ENCODE measurements at regions not wholly inside any gene's neighbourhood (a gene's known extent, or its start where the extent isn't known, plus 50 kb on each side); places are given as distances from the start of the nearest gene placed in this dataset.

DNA sequence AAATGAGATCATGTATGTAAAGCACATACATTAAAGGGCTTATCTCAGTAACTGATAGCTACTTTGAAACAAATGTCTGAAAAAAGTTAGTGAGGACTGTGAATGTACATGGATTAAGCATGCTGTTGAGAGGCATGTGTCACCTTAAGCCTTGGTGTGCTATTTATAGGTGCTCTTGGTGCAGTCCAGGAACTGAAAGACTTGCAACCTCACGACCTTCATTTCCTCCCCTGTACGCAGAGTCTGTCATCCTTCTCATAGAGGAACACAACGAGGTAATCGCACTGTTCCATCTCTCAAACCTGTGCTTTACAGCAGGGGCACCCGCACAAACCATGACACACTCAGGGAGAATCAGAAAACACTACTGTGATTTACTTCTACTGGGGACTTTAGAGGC is 65.6 kb downstream of the UFM1 start:
- peaks cover 0 to 6% (median 3%) of the 10 kb centered on the region in 3 donors for H3K4me1 ChIP-seq (ENCODE audit: control insufficient read depth in 3 of 3, insufficient read depth in 3 of 3, low read length in 3 of 3)
- no peak overlapping the region for H3K27ac ChIP-seq (ENCODE audit: low read depth, low read length)
- H3K9ac ChIP-seq (ENCODE audit: low read depth in 1 of 3, low read length in 3 of 3) = no peak overlapping the region
- H3K4me3 ChIP-seq (ENCODE audit: low read length in 3 of 3) = peak overlapping the region in 1 of 3 donors; percentile 5
- no peaks in the 10 kb centered on the region for H3K27me3 ChIP-seq (ENCODE audit: control insufficient read depth in 3 of 3, insufficient read depth in 3 of 3, low read length in 3 of 3)
- H3K36me3 ChIP-seq (ENCODE audit: control insufficient read depth in 3 of 3, insufficient read depth in 3 of 3, low read length in 3 of 3) = no peaks in the 10 kb centered on the region
- H3K9me3 ChIP-seq (ENCODE audit: control insufficient read depth in 3 of 3, low read length in 3 of 3) = no peaks in the 10 kb centered on the region

- no peak overlapping the region for H3K27ac ChIP-seq (ENCODE audit: low read depth, low read length)
- no peaks in the 10 kb centered on the region for H3K27me3 ChIP-seq (ENCODE audit: control insufficient read depth in 3 of 3, insufficient read depth in 3 of 3, low read length in 3 of 3)
- H3K9me3 ChIP-seq (ENCODE audit: control insufficient read depth in 3 of 3, low read length in 3 of 3) = no peaks in the 10 kb centered on the region
- H3K36me3 ChIP-seq (ENCODE audit: control insufficient read depth in 3 of 3, insufficient read depth in 3 of 3, low read length in 3 of 3) = no peaks in the 10 kb centered on the region
- no peak overlapping the region for H3K9ac ChIP-seq (ENCODE audit: low read depth in 1 of 3, low read length in 3 of 3)
- H3K4me3 ChIP-seq (ENCODE audit: low read length in 3 of 3) = no peak overlapping the region
- H3K4me1 ChIP-seq (ENCODE audit: control insufficient read depth in 3 of 3, insufficient read depth in 3 of 3, low read length in 3 of 3) = peaks cover 0 to 6% (median 3%) of the 10 kb centered on the region in 3 donors
These were observed 67.6 kb downstream of the UFM1 start for GRCh38 chr13:38417241-38417640.

- no peak overlapping the region for H3K9ac ChIP-seq (ENCODE audit: low read depth in 1 of 3, low read length in 3 of 3)
- H3K27me3 ChIP-seq (ENCODE audit: control insufficient read depth in 3 of 3, insufficient read depth in 3 of 3, low read length in 3 of 3) = no peaks in the 10 kb centered on the region
- H3K4me3 ChIP-seq (ENCODE audit: low read length in 3 of 3) = no peak overlapping the region
- no peaks in the 10 kb centered on the region for H3K9me3 ChIP-seq (ENCODE audit: control insufficient read depth in 3 of 3, low read length in 3 of 3)
- no peaks in the 10 kb centered on the region for H3K36me3 ChIP-seq (ENCODE audit: control insufficient read depth in 3 of 3, insufficient read depth in 3 of 3, low read length in 3 of 3)
- no peak overlapping the region for H3K27ac ChIP-seq (ENCODE audit: low read depth, low read length)
- peaks cover 0 to 6% (median 3%) of the 10 kb centered on the region in 3 donors for H3K4me1 ChIP-seq (ENCODE audit: control insufficient read depth in 3 of 3, insufficient read depth in 3 of 3, low read length in 3 of 3)
These were observed 68.1 kb downstream of the UFM1 start for GRCh38 chr13:38417727-38418126.

DNA sequence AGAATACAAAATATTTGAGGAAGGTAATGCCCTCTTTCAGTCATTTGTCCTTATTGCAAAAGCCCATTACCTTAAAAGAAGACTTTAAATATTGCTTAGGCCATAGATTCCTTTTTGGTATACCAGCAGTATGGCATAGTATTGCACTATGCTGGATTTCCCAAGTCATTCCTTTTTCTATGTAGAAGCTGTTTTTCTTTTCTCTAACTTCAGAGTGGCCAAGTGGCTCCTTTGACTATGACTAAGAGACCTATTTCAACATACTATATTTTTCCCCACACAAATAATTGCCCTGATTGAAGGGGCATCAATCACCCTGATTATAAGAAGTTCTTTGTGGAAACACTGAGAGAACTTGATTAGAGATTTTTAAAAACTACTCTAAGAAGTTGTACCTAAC is 68.6 kb downstream of the UFM1 start:
- Histone ChIP-seq H3K27ac (ENCODE audit: low read depth, low read length) (no peak overlapping the region), H3K4me1 (ENCODE audit: control insufficient read depth in 3 of 3, insufficient read depth in 3 of 3, low read length in 3 of 3) (peaks cover 0 to 6% (median 3%) of the 10 kb centered on the region in 3 donors), H3K36me3 (ENCODE audit: control insufficient read depth in 3 of 3, insufficient read depth in 3 of 3, low read length in 3 of 3) (no peaks in the 10 kb centered on the region)

GRCh38 chr13:38419312-38419873 is 69.7 kb downstream of the UFM1 start:
- Histone ChIP-seq H3K27me3 (ENCODE audit: control insufficient read depth in 3 of 3, insufficient read depth in 3 of 3, low read length in 3 of 3) (no peaks in the 10 kb centered on the region), H3K36me3 (ENCODE audit: control insufficient read depth in 3 of 3, insufficient read depth in 3 of 3, low read length in 3 of 3) (no peaks in the 10 kb centered on the region), H3K4me3 (ENCODE audit: low read length in 3 of 3) (no peak overlapping the region), H3K9ac (ENCODE audit: low read depth in 1 of 3, low read length in 3 of 3) (no peak overlapping the region), H3K27ac (ENCODE audit: low read depth, low read length) (no peak overlapping the region), H3K4me1 (ENCODE audit: control insufficient read depth in 3 of 3, insufficient read depth in 3 of 3, low read length in 3 of 3) (peaks cover 0 to 6% (median 3%) of the 10 kb centered on the region in 3 donors), H3K9me3 (ENCODE audit: control insufficient read depth in 3 of 3, low read length in 3 of 3) (no peaks in the 10 kb centered on the region)

More for the DNA sequence above, 68.6 kb downstream of the UFM1 start:
- Histone ChIP-seq H3K9ac (ENCODE audit: low read depth in 1 of 3, low read length in 3 of 3) (no peak overlapping the region), H3K4me3 (ENCODE audit: low read length in 3 of 3) (no peak overlapping the region), H3K27me3 (ENCODE audit: control insufficient read depth in 3 of 3, insufficient read depth in 3 of 3, low read length in 3 of 3) (no peaks in the 10 kb centered on the region), H3K9me3 (ENCODE audit: control insufficient read depth in 3 of 3, low read length in 3 of 3) (no peaks in the 10 kb centered on the region)

- Histone ChIP-seq H3K36me3 (ENCODE audit: control insufficient read depth in 3 of 3, insufficient read depth in 3 of 3, low read length in 3 of 3) (no peaks in the 10 kb centered on the region), H3K9me3 (ENCODE audit: control insufficient read depth in 3 of 3, low read length in 3 of 3) (no peaks in the 10 kb centered on the region), H3K27ac (ENCODE audit: low read depth, low read length) (no peak overlapping the region), H3K4me1 (ENCODE audit: control insufficient read depth in 3 of 3, insufficient read depth in 3 of 3, low read length in 3 of 3) (no peaks in the 10 kb centered on the region), H3K27me3 (ENCODE audit: control insufficient read depth in 3 of 3, insufficient read depth in 3 of 3, low read length in 3 of 3) (no peaks in the 10 kb centered on the region), H3K4me3 (ENCODE audit: low read length in 3 of 3) (no peak overlapping the region), H3K9ac (ENCODE audit: low read depth in 1 of 3, low read length in 3 of 3) (no peak overlapping the region)
These were observed 72.2 kb downstream of the UFM1 start for GRCh38 chr13:38421590-38422560.

DNA sequence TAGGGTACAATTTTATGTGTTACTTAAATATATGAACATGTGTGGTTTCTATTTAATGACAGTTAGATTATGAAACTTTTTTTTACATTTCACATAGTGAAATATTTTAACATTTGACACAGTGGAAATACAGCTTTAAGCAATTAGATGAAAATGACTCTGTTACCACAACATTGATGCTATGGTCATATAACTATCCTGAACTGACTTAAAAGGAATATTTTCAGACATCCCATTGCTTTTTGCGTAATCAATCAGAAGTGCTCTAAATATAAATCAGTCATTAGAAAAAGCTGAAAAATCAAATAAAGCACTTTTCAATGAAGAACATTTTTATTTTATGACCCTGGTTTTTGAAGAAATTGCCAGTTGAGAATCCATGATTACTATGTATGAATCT is 80.3 kb downstream of the UFM1 start:
- Histone ChIP-seq H3K4me1 (ENCODE audit: control insufficient read depth in 3 of 3, insufficient read depth in 3 of 3, low read length in 3 of 3) (no peaks in the 10 kb centered on the region), H3K4me3 (ENCODE audit: low read length in 3 of 3) (no peak overlapping the region), H3K27ac (ENCODE audit: low read depth, low read length) (no peak overlapping the region), H3K9me3 (ENCODE audit: control insufficient read depth in 3 of 3, low read length in 3 of 3) (no peaks in the 10 kb centered on the region), H3K36me3 (ENCODE audit: control insufficient read depth in 3 of 3, insufficient read depth in 3 of 3, low read length in 3 of 3) (no peaks in the 10 kb centered on the region), H3K27me3 (ENCODE audit: control insufficient read depth in 3 of 3, insufficient read depth in 3 of 3, low read length in 3 of 3) (no peaks in the 10 kb centered on the region), H3K9ac (ENCODE audit: low read depth in 1 of 3, low read length in 3 of 3) (no peak overlapping the region)

GRCh38 chr13:38430796-38431195 is 81.1 kb downstream of the UFM1 start:
- Histone ChIP-seq H3K36me3 (ENCODE audit: control insufficient read depth in 3 of 3, insufficient read depth in 3 of 3, low read length in 3 of 3) (no peaks in the 10 kb centered on the region), H3K9me3 (ENCODE audit: control insufficient read depth in 3 of 3, low read length in 3 of 3) (no peaks in the 10 kb centered on the region), H3K27me3 (ENCODE audit: control insufficient read depth in 3 of 3, insufficient read depth in 3 of 3, low read length in 3 of 3) (no peaks in the 10 kb centered on the region), H3K4me3 (ENCODE audit: low read length in 3 of 3) (no peak overlapping the region), H3K4me1 (ENCODE audit: control insufficient read depth in 3 of 3, insufficient read depth in 3 of 3, low read length in 3 of 3) (no peaks in the 10 kb centered on the region), H3K9ac (ENCODE audit: low read depth in 1 of 3, low read length in 3 of 3) (no peak overlapping the region), H3K27ac (ENCODE audit: low read depth, low read length) (no peak overlapping the region)

DNA sequence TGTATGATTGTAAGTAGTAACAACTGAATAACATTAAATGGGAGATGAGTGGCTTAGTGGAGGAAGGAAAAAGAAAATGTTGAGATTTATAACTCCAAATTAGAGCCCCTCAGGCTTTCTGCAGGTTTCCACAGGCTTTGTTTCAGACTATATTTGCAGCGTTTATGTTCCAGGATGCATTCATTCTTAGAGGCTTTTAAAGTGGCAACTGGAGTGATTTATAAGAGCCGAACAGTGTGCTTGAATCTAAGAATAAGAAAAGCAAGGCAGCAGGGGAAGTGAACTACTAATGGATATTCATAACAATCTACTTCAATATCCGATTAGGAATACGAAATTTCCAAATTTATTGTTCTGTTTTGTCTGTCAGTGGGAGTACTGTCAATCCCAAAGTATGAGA is 91.0 kb downstream of the UFM1 start:
- H3K9me3 ChIP-seq (ENCODE audit: control insufficient read depth in 3 of 3, low read length in 3 of 3) = no peaks in the 10 kb centered on the region
- no peak overlapping the region for H3K27ac ChIP-seq (ENCODE audit: low read depth, low read length)
- no peak overlapping the region for H3K4me3 ChIP-seq (ENCODE audit: low read length in 3 of 3)
- no peaks in the 10 kb centered on the region for H3K4me1 ChIP-seq (ENCODE audit: control insufficient read depth in 3 of 3, insufficient read depth in 3 of 3, low read length in 3 of 3)
- H3K36me3 ChIP-seq (ENCODE audit: control insufficient read depth in 3 of 3, insufficient read depth in 3 of 3, low read length in 3 of 3) = no peaks in the 10 kb centered on the region
- H3K27me3 ChIP-seq (ENCODE audit: control insufficient read depth in 3 of 3, insufficient read depth in 3 of 3, low read length in 3 of 3) = no peaks in the 10 kb centered on the region
- H3K9ac ChIP-seq (ENCODE audit: low read depth in 1 of 3, low read length in 3 of 3) = no peak overlapping the region

DNA sequence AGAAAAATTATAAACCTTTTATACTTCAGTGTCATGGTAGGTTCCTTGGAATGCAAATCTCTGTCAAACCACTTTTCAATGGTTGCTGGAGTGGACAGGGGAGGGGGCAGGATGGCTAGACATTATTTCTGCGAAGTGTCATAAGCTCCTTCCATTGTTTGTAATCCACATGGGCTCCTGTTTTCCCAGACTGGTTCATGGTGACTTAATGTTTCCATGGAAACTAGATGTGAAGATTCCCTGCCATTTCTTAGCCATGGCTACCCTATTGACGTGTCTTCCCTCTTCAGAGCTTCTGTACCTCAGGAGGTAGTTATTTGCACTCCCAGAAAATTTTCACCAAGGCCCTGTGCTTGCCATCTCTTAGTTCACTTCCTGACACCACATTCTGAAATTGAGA is 95.3 kb downstream of the UFM1 start:
- H3K27ac ChIP-seq (ENCODE audit: low read depth, low read length) = no peak overlapping the region
- H3K4me1 ChIP-seq (ENCODE audit: control insufficient read depth in 3 of 3, insufficient read depth in 3 of 3, low read length in 3 of 3) = no peaks in the 10 kb centered on the region
- no peak overlapping the region for H3K4me3 ChIP-seq (ENCODE audit: low read length in 3 of 3)
- H3K36me3 ChIP-seq (ENCODE audit: control insufficient read depth in 3 of 3, insufficient read depth in 3 of 3, low read length in 3 of 3) = no peaks in the 10 kb centered on the region
- H3K9me3 ChIP-seq (ENCODE audit: control insufficient read depth in 3 of 3, low read length in 3 of 3) = no peaks in the 10 kb centered on the region
- H3K9ac ChIP-seq (ENCODE audit: low read depth in 1 of 3, low read length in 3 of 3) = no peak overlapping the region
- no peaks in the 10 kb centered on the region for H3K27me3 ChIP-seq (ENCODE audit: control insufficient read depth in 3 of 3, insufficient read depth in 3 of 3, low read length in 3 of 3)
